GM10266 (cell line): ENCODE measurements at regions not wholly inside any gene's neighbourhood (a gene's known extent, or its start where the extent isn't known, plus 50 kb on each side); places are given as distances from the start of the nearest gene placed in this dataset.

Experiments
- DNase-seq: peaks from one replicate; pipeline ENCODE4 v3.0.0; 2012; ENCODE audit errors: extremely low spot score
- CTCF ChIP-seq: IDR thresholded peaks from 2 replicates; pipeline ENCODE4 v1.5.1; 2012; ENCODE audit warnings: mild to moderate bottlenecking, low read depth; ENCODE audit not compliant: control insufficient read depth, insufficient read depth; ENCODE audit errors: missing control alignments

GRCh38 chr12:124188561-124189405 lies 106.1 kb upstream of the RFLNA start:
- no peak for DNase-seq

GRCh38 chr12:124190312-124191023 lies 104.4 kb upstream of the RFLNA start:
- DNase-seq, result no peak
- no peak for TF ChIP-seq CTCF

More at GRCh38 chr12:124188561-124189405, 106.1 kb upstream of the RFLNA start:
- no peak for TF ChIP-seq CTCF

GRCh38 chr12:124191024-124191359 lies 103.9 kb upstream of the RFLNA start:
- no peak for DNase-seq

GRCh38 chr12:124191966-124192365 lies 102.9 kb upstream of the RFLNA start:
- TF ChIP-seq CTCF, result no peak
- DNase-seq, result no peak

More at GRCh38 chr12:124191024-124191359, 103.9 kb upstream of the RFLNA start:
- no peak for TF ChIP-seq CTCF

- DNase-seq, result no peak
- TF ChIP-seq CTCF, result no peak
These were observed 100.5 kb upstream of the RFLNA start for GRCh38 chr12:124194264-124194892.

GRCh38 chr12:124194893-124195566 lies 99.9 kb upstream of the RFLNA start:
- no peak for DNase-seq
- TF ChIP-seq CTCF, result no peak
